ENCODE measurements at regions not wholly inside any gene's neighbourhood (a gene's known extent, or its start where the extent isn't known, plus 50 kb on each side); places are given as distances from the start of the nearest gene placed in this dataset.
A peak's percentile ranks its signal among the peaks of the same experiment; 100 is the strongest.

DNA sequence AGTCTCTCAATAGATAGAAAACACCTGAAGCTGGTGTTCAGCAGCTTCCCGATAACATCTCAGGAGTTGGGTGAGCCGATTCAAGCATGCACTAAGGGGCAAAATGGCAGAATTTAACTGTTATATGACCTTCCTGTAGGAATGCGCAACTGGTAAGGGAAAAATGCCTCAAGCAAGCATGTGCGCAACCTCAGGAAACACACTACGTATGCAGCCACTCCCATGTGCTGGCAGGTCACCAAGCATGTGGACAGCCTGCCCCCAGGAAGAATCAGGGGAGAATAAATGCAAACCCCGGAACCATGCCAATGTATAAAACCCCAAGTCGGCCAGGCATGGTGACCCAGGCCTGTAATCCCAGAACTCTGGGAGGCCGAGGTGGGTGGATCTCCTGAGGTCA lies 645.6 kb downstream of the NYAP2 start:
- no peak for ATAC-seq
- no peaks in the 10 kb centered on the region for H3K9me3 ChIP-seq
- H3K27ac ChIP-seq: no peak overlapping the region
- H3K36me3 ChIP-seq: no peaks in the 10 kb centered on the region
- WGBS, 4 donors: 87 to 93% (median 90%) methylated on average over 8 of the region's 8 CpGs
- DNase-seq: no peak
- no peaks in the 10 kb centered on the region for H3K27me3 ChIP-seq
- intact Hi-C loops (cut with DNase I): no loop called here
- H3K4me1 ChIP-seq: no peaks in the 10 kb centered on the region
- H3K4me3 ChIP-seq: no peak overlapping the region
- TF ChIP-seq POLR2A (IDR thresholded peaks at IDR 0.05): no peak
- TF ChIP-seq, protein P1, sequence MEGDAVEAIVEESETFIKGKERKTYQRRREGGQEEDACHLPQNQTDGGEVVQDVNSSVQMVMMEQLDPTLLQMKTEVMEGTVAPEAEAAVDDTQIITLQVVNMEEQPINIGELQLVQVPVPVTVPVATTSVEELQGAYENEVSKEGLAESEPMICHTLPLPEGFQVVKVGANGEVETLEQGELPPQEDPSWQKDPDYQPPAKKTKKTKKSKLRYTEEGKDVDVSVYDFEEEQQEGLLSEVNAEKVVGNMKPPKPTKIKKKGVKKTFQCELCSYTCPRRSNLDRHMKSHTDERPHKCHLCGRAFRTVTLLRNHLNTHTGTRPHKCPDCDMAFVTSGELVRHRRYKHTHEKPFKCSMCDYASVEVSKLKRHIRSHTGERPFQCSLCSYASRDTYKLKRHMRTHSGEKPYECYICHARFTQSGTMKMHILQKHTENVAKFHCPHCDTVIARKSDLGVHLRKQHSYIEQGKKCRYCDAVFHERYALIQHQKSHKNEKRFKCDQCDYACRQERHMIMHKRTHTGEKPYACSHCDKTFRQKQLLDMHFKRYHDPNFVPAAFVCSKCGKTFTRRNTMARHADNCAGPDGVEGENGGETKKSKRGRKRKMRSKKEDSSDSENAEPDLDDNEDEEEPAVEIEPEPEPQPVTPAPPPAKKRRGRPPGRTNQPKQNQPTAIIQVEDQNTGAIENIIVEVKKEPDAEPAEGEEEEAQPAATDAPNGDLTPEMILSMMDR (IDR thresholded peaks at IDR 0.05): no peak

DNA sequence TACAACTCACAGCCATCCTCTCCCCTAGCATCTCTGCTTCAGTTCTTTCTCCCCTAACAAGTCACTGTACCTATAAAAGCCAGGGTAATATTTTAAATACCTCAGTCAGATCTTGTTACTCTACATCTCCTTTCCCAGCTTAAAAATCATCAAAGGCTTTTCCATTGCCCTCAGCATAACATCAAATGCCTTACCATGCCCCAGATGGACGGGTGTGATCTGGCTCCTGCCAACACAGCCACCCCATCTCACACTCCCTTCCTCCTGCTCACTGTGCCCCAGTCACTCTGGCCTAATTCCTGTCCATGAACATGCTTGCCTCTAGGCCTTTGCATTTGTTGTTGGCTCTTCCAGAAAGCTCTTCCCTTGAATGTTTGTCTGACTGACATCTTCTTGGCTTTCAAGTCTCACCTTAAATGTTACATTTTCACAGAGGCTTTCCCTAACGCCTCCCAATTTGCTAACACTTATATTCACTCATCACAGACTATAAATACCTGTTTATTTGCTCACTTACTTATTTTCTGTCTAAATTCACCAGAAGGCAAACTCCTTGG lies 640.9 kb downstream of the NYAP2 start:
- WGBS, 4 donors: 75 to 84% (median 81%) methylated on average over 2 of the region's 2 CpGs

DNA sequence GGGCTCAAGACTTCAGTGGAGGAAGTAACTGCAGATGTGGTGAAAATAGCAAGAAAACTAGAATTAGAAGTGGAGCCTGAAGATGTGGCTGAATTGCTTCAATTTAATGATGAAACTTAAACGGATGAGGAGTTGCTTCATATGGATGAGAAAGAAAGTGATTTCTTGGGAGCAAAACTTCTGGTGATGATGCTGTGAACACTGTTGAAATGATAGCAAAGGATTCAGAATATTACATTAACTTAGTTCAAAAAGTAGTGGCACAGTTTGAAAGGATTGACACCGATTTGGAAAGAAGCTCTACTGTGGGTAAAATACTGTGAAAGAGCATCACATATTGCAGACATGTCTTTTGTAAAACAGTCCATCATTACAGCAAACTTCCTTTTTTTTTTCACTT lies 638.0 kb downstream of the NYAP2 start:
- DNase-seq (no peak), ATAC-seq (no peak)
- TF ChIP-seq, protein P1 (IDR thresholded peaks at IDR 0.05): no peak
- TF ChIP-seq POLR2A (IDR thresholded peaks at IDR 0.05): no peak
- Histone ChIP-seq H3K36me3 (no peaks in the 10 kb centered on the region), H3K27me3 (no peaks in the 10 kb centered on the region), H3K4me1 (no peaks in the 10 kb centered on the region), H3K27ac (no peak overlapping the region), H3K9me3 (no peaks in the 10 kb centered on the region), H3K4me3 (no peak overlapping the region)
- WGBS, 4 donors: 84 to 89% (median 85%) methylated on average over 2 of the region's 2 CpGs
- intact Hi-C loops (cut with DNase I): no loop called here

More for the DNA sequence above, 640.9 kb downstream of the NYAP2 start:
- H3K27ac ChIP-seq: no peak overlapping the region
- TF ChIP-seq, protein P1 (IDR thresholded peaks at IDR 0.05): no peak
- TF ChIP-seq POLR2A (IDR thresholded peaks at IDR 0.05): no peak
- intact Hi-C loops (cut with DNase I): no loop called here
- no peaks in the 10 kb centered on the region for H3K27me3 ChIP-seq
- H3K9me3 ChIP-seq: no peaks in the 10 kb centered on the region
- no peak overlapping the region for H3K4me3 ChIP-seq
- no peaks in the 10 kb centered on the region for H3K36me3 ChIP-seq
- no peaks in the 10 kb centered on the region for H3K4me1 ChIP-seq
- no peak for DNase-seq
- ATAC-seq: no peak

DNA sequence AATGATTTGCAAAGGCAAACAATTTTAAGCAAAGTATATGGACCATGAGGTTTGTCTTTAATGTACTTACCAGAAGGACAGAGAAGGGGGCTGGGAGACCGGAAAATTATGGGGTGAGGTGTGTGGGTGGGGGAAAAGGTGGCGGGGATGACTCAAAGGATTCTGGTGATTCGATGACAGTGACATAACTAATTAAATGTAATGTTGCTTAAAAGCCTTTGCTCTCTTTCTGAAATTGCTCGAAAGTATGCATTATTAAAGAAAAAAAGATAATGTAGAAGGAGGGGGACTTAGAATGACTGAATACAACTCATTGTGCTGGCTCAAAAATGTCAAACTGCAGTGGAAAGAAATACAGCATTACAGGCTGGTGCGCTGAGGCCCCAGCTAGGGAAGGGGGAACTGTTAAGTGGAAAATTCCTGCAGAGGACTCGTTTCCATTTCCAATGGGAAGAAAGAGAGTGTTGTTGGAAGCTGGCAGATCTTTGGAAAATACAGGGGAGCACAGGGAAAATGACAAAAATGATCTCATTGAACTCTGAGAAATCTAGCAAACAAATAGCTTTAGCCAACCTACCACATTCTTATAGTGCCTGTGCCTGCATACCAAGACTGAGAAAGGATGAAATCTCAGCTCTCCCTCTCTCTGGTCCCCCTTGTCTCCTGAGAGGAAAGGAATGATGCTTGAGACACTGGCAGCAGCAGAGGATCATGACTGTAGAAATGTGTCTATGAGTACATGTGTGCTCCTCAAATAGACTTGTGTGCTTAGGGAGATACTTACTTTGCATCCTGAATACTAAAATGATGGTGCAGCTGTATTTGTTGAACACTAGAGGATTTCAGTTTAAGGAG lies 632.4 kb downstream of the NYAP2 start:
- Histone ChIP-seq H3K36me3 (no peaks in the 10 kb centered on the region), H3K9me3 (no peaks in the 10 kb centered on the region), H3K27me3 (no peaks in the 10 kb centered on the region), H3K27ac (peak overlapping the region in 7 of 12 donors; percentile 42 to 72 (median 59)), H3K4me3 (peak overlapping the region in 11 of 12 donors; percentile 24 to 73 (median 57)), H3K4me1 (peaks cover 0 to 16% (median 0%) of the 10 kb centered on the region in 12 donors)
- ATAC-seq (peak in 2 of 4 donors; percentile 5 to 37), DNase-seq (no peak)
- no peak for TF ChIP-seq POLR2A (IDR thresholded peaks at IDR 0.05)
- TF ChIP-seq, protein P1 (IDR thresholded peaks at IDR 0.05): no peak
- 14 to 19% (median 16%) methylated on average over 6 of the region's 6 CpGs for WGBS, 4 donors
- intact Hi-C loops (cut with DNase I): loop anchor here in 2 of 10 donors (2.0 to 5.0 kb wide), 2 partner anchors 769 to 770 kb away; no protein-coding TSS in a partner anchor

Data from heart left ventricle (tissue), 16 donors.